ENCODE measurements at regions not wholly inside any gene's neighbourhood (a gene's known extent, or its start where the extent isn't known, plus 50 kb on each side); places are given as distances from the start of the nearest gene placed in this dataset.

GRCh38 chr18:30057398-30057797 is 985.1 kb downstream of the DSC3 start:
- Histone ChIP-seq H3K4me3 (no peak overlapping the region), H3K9me3 (ENCODE audit: low read depth) (no peaks in the 10 kb centered on the region), H4K20me1 (ENCODE audit: insufficient read depth, poor library complexity, severe bottlenecking) (no peaks in the 10 kb centered on the region), H2AFZ (no peak overlapping the region), H3K9me2 (replicated peaks; ENCODE audit: insufficient read depth) (no peaks in the 10 kb centered on the region), H3K36me3 (replicated peaks; ENCODE audit: insufficient read depth, low read depth) (no peaks in the 10 kb centered on the region), H3K79me2 (no peaks in the 10 kb centered on the region), H3K4me1 (ENCODE audit: insufficient read depth) (no peaks in the 10 kb centered on the region), H3K27me3 (no peaks in the 10 kb centered on the region), H3K27ac (no peak overlapping the region), H3K4me2 (no peak overlapping the region)
- DNase-seq (ENCODE audit: low spot score): no peak
- TF ChIP-seq EZH2phosphoT487 (IDR thresholded peaks at IDR 0.05; ENCODE audit: low read depth, severe bottlenecking, unreplicated experiment) (no peak), CTCF (IDR thresholded peaks at IDR 0.05; ENCODE audit: poor library complexity) (no peak), EZH2 (IDR thresholded peaks at IDR 0.05; ENCODE audit: borderline replicate concordance) (no peak)

GRCh38 chr18:30056528-30056927 is 986.0 kb downstream of the DSC3 start:
- Histone ChIP-seq H3K36me3 (replicated peaks; ENCODE audit: insufficient read depth, low read depth) (no peaks in the 10 kb centered on the region), H3K4me3 (no peak overlapping the region), H4K20me1 (ENCODE audit: insufficient read depth, poor library complexity, severe bottlenecking) (no peaks in the 10 kb centered on the region), H3K9me3 (ENCODE audit: low read depth) (no peaks in the 10 kb centered on the region), H3K9me2 (replicated peaks; ENCODE audit: insufficient read depth) (no peaks in the 10 kb centered on the region), H3K4me2 (no peak overlapping the region), H3K79me2 (no peaks in the 10 kb centered on the region), H3K4me1 (ENCODE audit: insufficient read depth) (no peaks in the 10 kb centered on the region), H2AFZ (no peak overlapping the region), H3K27ac (no peak overlapping the region), H3K27me3 (no peaks in the 10 kb centered on the region)
- no peak for TF ChIP-seq EZH2phosphoT487 (IDR thresholded peaks at IDR 0.05; ENCODE audit: low read depth, severe bottlenecking, unreplicated experiment)
- DNase-seq (ENCODE audit: low spot score): no peak
- WGBS (ENCODE audit: low lambda C conversion rate, missing lambda C conversion rate): 71% methylated on average over 2 of the region's 2 CpGs

GRCh38 chr18:30044496-30044895 is 998.0 kb downstream of the DSC3 start:
- Histone ChIP-seq H2AFZ (no peak overlapping the region), H3K27ac (no peak overlapping the region), H3K4me3 (no peak overlapping the region), H3K27me3 (no peaks in the 10 kb centered on the region), H3K36me3 (replicated peaks; ENCODE audit: insufficient read depth, low read depth) (no peaks in the 10 kb centered on the region), H4K20me1 (ENCODE audit: insufficient read depth, poor library complexity, severe bottlenecking) (no peaks in the 10 kb centered on the region), H3K4me2 (no peak overlapping the region), H3K9me2 (replicated peaks; ENCODE audit: insufficient read depth) (no peaks in the 10 kb centered on the region), H3K4me1 (ENCODE audit: insufficient read depth) (no peaks in the 10 kb centered on the region), H3K79me2 (no peaks in the 10 kb centered on the region), H3K9me3 (ENCODE audit: low read depth) (no peaks in the 10 kb centered on the region)
- 72% methylated on average over 5 of the region's 5 CpGs for WGBS (ENCODE audit: low lambda C conversion rate, missing lambda C conversion rate)
- no peak for TF ChIP-seq CTCF (IDR thresholded peaks at IDR 0.05; ENCODE audit: poor library complexity)
- TF ChIP-seq EZH2 (IDR thresholded peaks at IDR 0.05; ENCODE audit: borderline replicate concordance): no peak
- TF ChIP-seq EZH2phosphoT487 (IDR thresholded peaks at IDR 0.05; ENCODE audit: low read depth, severe bottlenecking, unreplicated experiment): no peak
- DNase-seq (ENCODE audit: low spot score): no peak

DNA sequence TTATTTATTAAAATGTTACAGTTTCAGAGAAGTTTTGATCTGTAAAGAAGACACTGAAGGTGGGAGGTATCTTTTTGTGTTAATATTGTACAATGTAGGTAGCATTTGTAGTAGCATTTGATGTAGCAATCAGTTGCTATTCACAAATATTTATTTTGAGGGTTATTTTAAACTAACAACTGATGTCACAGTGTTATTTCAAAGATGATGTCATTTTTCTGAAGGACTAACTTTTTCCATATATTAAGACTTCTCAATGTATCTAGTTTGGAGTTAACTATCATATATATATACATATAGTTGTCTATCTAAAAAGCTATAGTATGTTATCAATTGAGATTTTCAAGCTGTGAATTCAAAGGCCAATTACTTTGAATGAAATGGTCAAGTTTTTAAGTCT is 1003.3 kb downstream of the DSC3 start:
- TF ChIP-seq EZH2phosphoT487 (IDR thresholded peaks at IDR 0.05; ENCODE audit: low read depth, severe bottlenecking, unreplicated experiment) (no peak), CTCF (IDR thresholded peaks at IDR 0.05; ENCODE audit: poor library complexity) (no peak), EZH2 (IDR thresholded peaks at IDR 0.05; ENCODE audit: borderline replicate concordance) (no peak)
- Histone ChIP-seq H3K27ac (no peak overlapping the region), H3K4me2 (no peak overlapping the region), H3K4me3 (no peak overlapping the region), H3K36me3 (replicated peaks; ENCODE audit: insufficient read depth, low read depth) (no peaks in the 10 kb centered on the region), H4K20me1 (ENCODE audit: insufficient read depth, poor library complexity, severe bottlenecking) (no peaks in the 10 kb centered on the region), H2AFZ (no peak overlapping the region), H3K79me2 (no peaks in the 10 kb centered on the region), H3K9me2 (replicated peaks; ENCODE audit: insufficient read depth) (no peaks in the 10 kb centered on the region), H3K4me1 (ENCODE audit: insufficient read depth) (no peaks in the 10 kb centered on the region), H3K27me3 (no peaks in the 10 kb centered on the region), H3K9me3 (ENCODE audit: low read depth) (no peaks in the 10 kb centered on the region)
- no peak for DNase-seq (ENCODE audit: low spot score)

All from hepatocyte (in vitro differentiated cells).